ENCODE measurements at regions not wholly inside any gene's neighbourhood (a gene's known extent, or its start where the extent isn't known, plus 50 kb on each side); places are given as distances from the start of the nearest gene placed in this dataset.

GRCh38 chr12:42946871-42947381 is 357.4 kb upstream of the PRICKLE1 start:
- peaks cover 22% of the 10 kb centered on the region for H3K9me3 Mint-ChIP-seq
- H3K27ac Mint-ChIP-seq (ENCODE audit: unreplicated experiment): no peak overlapping the region
- H3K4me1 Mint-ChIP-seq: no peaks in the 10 kb centered on the region
- no peak for TF ChIP-seq CTCF (conservative IDR thresholded peaks at IDR 0.05)
- H3K36me3 Mint-ChIP-seq (ENCODE audit: low read depth): peaks cover 11% of the 10 kb centered on the region
- DNase-seq (ENCODE audit: low read depth, low spot score): no peak
- H3K27me3 Mint-ChIP-seq (ENCODE audit: low read depth): no peaks in the 10 kb centered on the region
- no peak overlapping the region for H3K4me3 Mint-ChIP-seq

- Mint-ChIP-seq H3K27ac (ENCODE audit: unreplicated experiment) (no peak overlapping the region), H3K27me3 (ENCODE audit: low read depth) (no peaks in the 10 kb centered on the region), H3K4me3 (no peak overlapping the region), H3K36me3 (ENCODE audit: low read depth) (peaks cover 15% of the 10 kb centered on the region), H3K4me1 (no peaks in the 10 kb centered on the region), H3K9me3 (peaks cover 23% of the 10 kb centered on the region)
- DNase-seq (ENCODE audit: low read depth, low spot score): no peak
- no peak for TF ChIP-seq CTCF (conservative IDR thresholded peaks at IDR 0.05)
Observed at GRCh38 chr12:42945927-42946326, 356.4 kb upstream of the PRICKLE1 start.

- Mint-ChIP-seq H3K27me3 (ENCODE audit: low read depth) (no peaks in the 10 kb centered on the region), H3K27ac (ENCODE audit: unreplicated experiment) (no peak overlapping the region), H3K4me3 (no peak overlapping the region), H3K9me3 (peaks cover 31% of the 10 kb centered on the region), H3K4me1 (no peaks in the 10 kb centered on the region), H3K36me3 (ENCODE audit: low read depth) (peaks cover 25% of the 10 kb centered on the region)
- TF ChIP-seq CTCF (conservative IDR thresholded peaks at IDR 0.05): no peak
- DNase-seq (ENCODE audit: low read depth, low spot score): no peak
Observed at GRCh38 chr12:42944516-42944915, 355.0 kb upstream of the PRICKLE1 start.

GRCh38 chr12:42936991-42937390 is 347.4 kb upstream of the PRICKLE1 start:
- peaks cover 17% of the 10 kb centered on the region for H3K36me3 Mint-ChIP-seq (ENCODE audit: low read depth)
- H3K27ac Mint-ChIP-seq (ENCODE audit: unreplicated experiment): no peak overlapping the region
- H3K27me3 Mint-ChIP-seq (ENCODE audit: low read depth): no peaks in the 10 kb centered on the region
- no peaks in the 10 kb centered on the region for H3K4me1 Mint-ChIP-seq
- no peak for DNase-seq (ENCODE audit: low read depth, low spot score)
- peaks cover 15% of the 10 kb centered on the region for H3K9me3 Mint-ChIP-seq
- H3K4me3 Mint-ChIP-seq: no peak overlapping the region
- no peak for TF ChIP-seq CTCF (conservative IDR thresholded peaks at IDR 0.05)

- H3K4me1 Mint-ChIP-seq: no peaks in the 10 kb centered on the region
Observed at GRCh38 chr12:42936260-42936659, 346.7 kb upstream of the PRICKLE1 start.

More at GRCh38 chr12:42936260-42936659, 346.7 kb upstream of the PRICKLE1 start:
- no peak for TF ChIP-seq CTCF (conservative IDR thresholded peaks at IDR 0.05)
- H3K4me3 Mint-ChIP-seq: no peak overlapping the region
- no peaks in the 10 kb centered on the region for H3K27me3 Mint-ChIP-seq (ENCODE audit: low read depth)
- DNase-seq (ENCODE audit: low read depth, low spot score): no peak
- peaks cover 12% of the 10 kb centered on the region for H3K36me3 Mint-ChIP-seq (ENCODE audit: low read depth)
- no peak overlapping the region for H3K27ac Mint-ChIP-seq (ENCODE audit: unreplicated experiment)
- H3K9me3 Mint-ChIP-seq: peaks cover 10% of the 10 kb centered on the region
